GM18520 (cell line): ENCODE measurements at regions not wholly inside any gene's neighbourhood (a gene's known extent, or its start where the extent isn't known, plus 50 kb on each side); places are given as distances from the start of the nearest gene placed in this dataset.
"Not testable (repeated sequence)": the region's sequence is repeated elsewhere in the genome, so short reads cannot be mapped to it uniquely, and the experiment has no call there.

Experiments used
- ATAC-seq: cut with Tn5 transposase; IDR thresholded peaks from one replicate; pipeline ENCODE4 v1.9.1; 2021; ENCODE audit not compliant: unreplicated experiment

- ATAC-seq, result no peak
Measured at GRCh38 chr11:88061111-88061510, 114.1 kb downstream of the RAB38 start.

GRCh38 chr11:88059326-88059725 lies 115.9 kb downstream of the RAB38 start:
- ATAC-seq, result no peak

GRCh38 chr11:88051396-88051795 lies 123.8 kb downstream of the RAB38 start:
- no peak for ATAC-seq

DNA sequence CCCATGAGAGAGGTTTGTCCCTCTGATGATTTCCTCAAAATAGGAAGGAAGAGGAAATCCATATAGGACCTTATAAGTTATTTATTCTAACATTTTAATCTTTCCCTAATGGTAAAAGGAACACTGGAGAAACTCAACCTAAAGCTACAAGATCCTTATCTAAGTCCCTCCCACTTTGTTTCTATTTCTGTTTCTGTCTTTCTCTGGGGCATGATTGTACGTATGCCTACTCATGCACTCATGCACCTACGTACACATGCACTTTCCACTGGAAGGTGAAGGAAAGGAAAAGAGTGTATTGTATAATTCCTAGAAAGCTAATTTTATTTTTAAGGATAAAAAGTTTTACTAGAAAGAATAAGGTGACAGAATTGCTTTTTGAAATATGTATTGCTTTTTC lies 125.0 kb downstream of the RAB38 start:
- ATAC-seq, result no peak

- not testable (repeated sequence) for ATAC-seq
Measured at GRCh38 chr11:88045288-88045687, 130.0 kb downstream of the RAB38 start.

- ATAC-seq, result not testable (repeated sequence)
Measured at GRCh38 chr11:88044658-88045057, 130.6 kb downstream of the RAB38 start.

GRCh38 chr11:88043149-88043548 lies 132.1 kb downstream of the RAB38 start:
- no peak for ATAC-seq

GRCh38 chr11:88042647-88043046 lies 132.6 kb downstream of the RAB38 start:
- no peak for ATAC-seq

GRCh38 chr11:88042238-88042637 lies 133.0 kb downstream of the RAB38 start:
- no peak for ATAC-seq

GRCh38 chr11:88041679-88042078 lies 133.6 kb downstream of the RAB38 start:
- no peak for ATAC-seq

DNA sequence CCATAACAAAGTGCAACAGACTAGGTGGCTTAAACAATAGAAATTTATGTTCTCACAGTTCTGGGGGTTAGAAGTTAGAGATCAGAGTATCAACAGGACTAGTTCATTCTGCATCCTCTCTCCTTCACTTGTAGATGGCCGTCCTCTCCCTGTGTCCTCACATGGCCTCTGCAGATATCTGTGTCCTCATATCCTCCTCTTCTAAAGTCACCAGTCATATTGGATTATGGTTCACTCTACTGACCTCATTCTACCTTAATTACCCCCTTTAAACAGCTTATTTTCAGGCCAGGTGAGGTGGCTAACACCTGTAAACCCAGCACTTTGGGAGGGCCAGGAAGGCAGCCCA lies 135.1 kb downstream of the RAB38 start:
- ATAC-seq, result no peak

DNA sequence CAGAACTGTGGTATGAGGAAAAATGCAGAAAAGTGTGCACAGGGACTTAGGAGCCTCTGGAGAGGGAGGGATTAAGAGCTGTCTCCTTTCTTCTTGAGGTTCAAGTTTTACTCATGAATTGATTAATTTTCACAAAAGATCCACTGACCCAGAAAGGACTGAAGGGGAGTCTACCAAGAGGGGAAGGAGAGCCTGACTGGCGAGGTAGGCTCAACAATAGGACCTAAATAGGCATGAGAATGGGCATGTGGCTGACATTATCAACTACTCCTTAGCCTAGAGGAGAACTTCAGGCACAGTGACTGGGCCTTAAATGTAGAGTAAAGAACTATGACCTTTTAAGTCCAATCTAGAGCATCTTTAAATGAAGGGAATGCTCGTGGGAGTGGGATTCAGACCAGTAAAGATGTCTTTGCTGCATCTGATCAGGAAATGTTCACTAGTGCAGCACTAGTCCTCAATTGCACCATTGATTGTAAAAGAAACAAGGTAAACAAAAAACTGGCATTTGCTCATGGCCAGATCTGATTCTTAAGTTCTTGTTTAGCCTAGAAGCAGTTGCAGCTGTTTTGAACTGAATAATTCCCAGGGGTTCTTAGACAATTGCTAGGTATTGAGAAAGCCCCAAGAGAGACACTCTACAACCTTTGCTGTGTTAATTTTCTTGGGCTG lies 135.6 kb downstream of the RAB38 start:
- no peak for ATAC-seq

GRCh38 chr11:88038063-88038462 lies 137.2 kb downstream of the RAB38 start:
- no peak for ATAC-seq

- no peak for ATAC-seq
Measured at GRCh38 chr11:88036701-88037100, 138.5 kb downstream of the RAB38 start.

DNA sequence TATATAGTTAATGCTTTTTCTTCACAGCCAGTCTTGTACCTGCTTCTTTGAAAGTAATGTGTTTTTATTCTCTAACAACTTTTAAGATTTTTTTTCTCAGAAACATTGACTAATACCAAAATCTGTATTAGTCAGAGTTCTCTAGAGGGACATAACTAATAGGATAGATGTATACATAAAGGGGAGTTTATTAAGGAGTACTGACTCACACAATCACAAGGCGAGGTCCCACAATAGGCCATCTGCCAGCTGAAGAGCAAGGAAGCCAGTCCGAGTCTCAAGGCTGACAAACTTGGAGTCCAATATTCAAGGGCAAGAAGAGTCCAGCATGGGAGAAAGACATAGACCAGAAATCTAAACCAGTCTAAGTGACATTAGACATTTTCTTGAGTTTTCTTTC lies 140.0 kb downstream of the RAB38 start:
- no peak for ATAC-seq

GRCh38 chr11:88017666-88018065 lies 157.6 kb downstream of the RAB38 start:
- no peak for ATAC-seq

- ATAC-seq, result peak; percentile 69
Measured at GRCh38 chr11:88016392-88017170, 158.7 kb downstream of the RAB38 start.

GRCh38 chr11:88015170-88015569 lies 160.1 kb downstream of the RAB38 start:
- no peak for ATAC-seq

GRCh38 chr11:88013508-88014065 lies 161.7 kb downstream of the RAB38 start:
- ATAC-seq, result no peak

GRCh38 chr11:88012456-88012855 lies 162.8 kb downstream of the RAB38 start:
- no peak for ATAC-seq

DNA sequence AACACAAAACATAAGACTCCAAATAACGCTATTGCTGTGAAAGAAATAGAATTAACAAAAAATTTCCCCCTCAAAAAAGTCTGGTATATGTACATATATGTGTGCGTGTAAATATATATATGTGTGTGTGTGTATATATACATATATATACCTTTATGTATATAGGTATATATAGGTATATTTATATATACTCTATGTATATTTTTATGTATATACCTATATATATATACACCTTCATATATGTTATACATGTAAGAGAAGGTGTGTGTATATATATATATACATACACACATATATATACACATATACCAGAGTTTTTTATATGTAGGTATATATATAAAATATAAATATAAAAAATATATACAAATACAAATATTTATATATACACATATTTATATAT lies 199.2 kb downstream of the RAB38 start:
- no peak for ATAC-seq

- no peak for ATAC-seq
Measured at GRCh38 chr11:87974797-87975196, 200.4 kb downstream of the RAB38 start.
